Activated T-helper 2 cell treated with anti-CD3 and anti-CD28 coated beads, Interferon-gamma antibody, Interleukin-2, Interleukin-4, amounts not matched to agents 10 μg/mL and 5 μg/mL and 100 μg/mL, durations not matched to agents 14 hours and 24 hours and 36 hours (primary cell): ENCODE measurements at regions not wholly inside any gene's neighbourhood (a gene's known extent, or its start where the extent isn't known, plus 50 kb on each side); places are given as distances from the start of the nearest gene placed in this dataset.

Experiments used
- DNase-seq: peaks from one replicate; pipeline ENCODE4 v3.0.0; 2021; ENCODE audit warnings: low spot score
- H3K27ac Mint-ChIP-seq: one replicate; pipeline ENCODE4 v1.8.0; 2021; ENCODE audit warnings: mixed read lengths
- H3K27me3 Mint-ChIP-seq: one replicate; pipeline ENCODE4 v1.8.0; 2021; ENCODE audit warnings: low read depth, mixed read lengths
- H3K36me3 Mint-ChIP-seq: one replicate; pipeline ENCODE4 v1.8.0; 2021; ENCODE audit warnings: low read depth, mixed read lengths
- H3K4me1 Mint-ChIP-seq: one replicate; pipeline ENCODE4 v1.8.0; 2021; ENCODE audit warnings: low read depth, mixed read lengths
- H3K4me3 Mint-ChIP-seq: one replicate; pipeline ENCODE4 v1.8.0; 2021; ENCODE audit warnings: low read depth, mild to moderate bottlenecking, moderate library complexity, mixed read lengths
- H3K9me3 Mint-ChIP-seq: one replicate; pipeline ENCODE4 v1.8.0; 2021; ENCODE audit warnings: mixed read lengths
- intact Hi-C: fragments of 100-400 bp; cut with micrococcal nuclease; formaldehyde crosslinking; loops from one replicate; pipeline ENCODE4 v1.15.1; 2023

- DNase-seq: no peak
- Mint-ChIP-seq H3K27me3 (peaks cover 3% of the 10 kb centered on the region), H3K27ac (no peak overlapping the region), H3K4me1 (no peaks in the 10 kb centered on the region), H3K4me3 (no peak overlapping the region), H3K36me3 (no peaks in the 10 kb centered on the region), H3K9me3 (no peaks in the 10 kb centered on the region)
- intact Hi-C loops: no loop called here
These were observed 284.8 kb upstream of the CTNNB1 start for GRCh38 chr3:40914475-40914874.

GRCh38 chr3:40915346-40915865 is 283.9 kb upstream of the CTNNB1 start:
- H3K27me3 Mint-ChIP-seq: peaks cover 3% of the 10 kb centered on the region
- H3K27ac Mint-ChIP-seq: no peak overlapping the region
- H3K4me1 Mint-ChIP-seq: no peaks in the 10 kb centered on the region
- H3K9me3 Mint-ChIP-seq: no peaks in the 10 kb centered on the region
- no peak for DNase-seq
- intact Hi-C loops: no loop called here
- H3K36me3 Mint-ChIP-seq: no peaks in the 10 kb centered on the region
- H3K4me3 Mint-ChIP-seq: no peak overlapping the region

GRCh38 chr3:40920041-40920440 is 279.3 kb upstream of the CTNNB1 start:
- DNase-seq: no peak
- H3K36me3 Mint-ChIP-seq: no peaks in the 10 kb centered on the region
- no peaks in the 10 kb centered on the region for H3K9me3 Mint-ChIP-seq
- H3K27me3 Mint-ChIP-seq: no peaks in the 10 kb centered on the region
- H3K4me1 Mint-ChIP-seq: peaks cover 6% of the 10 kb centered on the region
- no peak overlapping the region for H3K4me3 Mint-ChIP-seq
- intact Hi-C loops: no loop called here
- no peak overlapping the region for H3K27ac Mint-ChIP-seq

GRCh38 chr3:40921251-40921650 is 278.1 kb upstream of the CTNNB1 start:
- no peak overlapping the region for H3K4me3 Mint-ChIP-seq
- H3K36me3 Mint-ChIP-seq: no peaks in the 10 kb centered on the region
- no peaks in the 10 kb centered on the region for H3K9me3 Mint-ChIP-seq
- no peak for DNase-seq
- no peaks in the 10 kb centered on the region for H3K27me3 Mint-ChIP-seq
- H3K27ac Mint-ChIP-seq: no peak overlapping the region
- H3K4me1 Mint-ChIP-seq: peaks cover 6% of the 10 kb centered on the region
- intact Hi-C loops: no loop called here

GRCh38 chr3:40923143-40923542 is 276.2 kb upstream of the CTNNB1 start:
- intact Hi-C loops: loop anchor here (2.0 kb wide), 1 partner anchor 48 kb away; no protein-coding TSS in a partner anchor
- Mint-ChIP-seq H3K4me1 (peaks cover 6% of the 10 kb centered on the region), H3K36me3 (no peaks in the 10 kb centered on the region), H3K4me3 (no peak overlapping the region), H3K27ac (no peak overlapping the region), H3K27me3 (peaks cover 1% of the 10 kb centered on the region), H3K9me3 (no peaks in the 10 kb centered on the region)
- DNase-seq: no peak

GRCh38 chr3:40923651-40924050 is 275.7 kb upstream of the CTNNB1 start:
- intact Hi-C loops: loop anchor here (2.0 kb wide), 1 partner anchor 47 kb away; no protein-coding TSS in a partner anchor
- Mint-ChIP-seq H3K9me3 (no peaks in the 10 kb centered on the region), H3K27me3 (peaks cover 1% of the 10 kb centered on the region), H3K4me3 (no peak overlapping the region), H3K27ac (no peak overlapping the region), H3K4me1 (peaks cover 6% of the 10 kb centered on the region), H3K36me3 (no peaks in the 10 kb centered on the region)
- no peak for DNase-seq

GRCh38 chr3:40924559-40925141 is 274.7 kb upstream of the CTNNB1 start:
- no peak for DNase-seq
- Mint-ChIP-seq H3K27me3 (peaks cover 1% of the 10 kb centered on the region), H3K4me1 (peaks cover 6% of the 10 kb centered on the region), H3K27ac (no peak overlapping the region), H3K9me3 (no peaks in the 10 kb centered on the region), H3K36me3 (no peaks in the 10 kb centered on the region), H3K4me3 (no peak overlapping the region)
- intact Hi-C loops: no loop called here

GRCh38 chr3:40925231-40925630 is 274.1 kb upstream of the CTNNB1 start:
- intact Hi-C loops: no loop called here
- Mint-ChIP-seq H3K4me1 (peaks cover 6% of the 10 kb centered on the region), H3K27me3 (peaks cover 1% of the 10 kb centered on the region), H3K9me3 (no peaks in the 10 kb centered on the region), H3K36me3 (no peaks in the 10 kb centered on the region), H3K27ac (no peak overlapping the region), H3K4me3 (no peak overlapping the region)
- DNase-seq: no peak

- peaks cover 9% of the 10 kb centered on the region for H3K27me3 Mint-ChIP-seq
- no peak for DNase-seq
- H3K27ac Mint-ChIP-seq: no peak overlapping the region
- no peaks in the 10 kb centered on the region for H3K4me1 Mint-ChIP-seq
- intact Hi-C loops: no loop called here
- H3K36me3 Mint-ChIP-seq: no peaks in the 10 kb centered on the region
- peaks cover 13% of the 10 kb centered on the region for H3K9me3 Mint-ChIP-seq
- no peak overlapping the region for H3K4me3 Mint-ChIP-seq
These were observed 269.2 kb upstream of the CTNNB1 start for GRCh38 chr3:40930131-40930538.

GRCh38 chr3:40930756-40931155 is 268.5 kb upstream of the CTNNB1 start:
- H3K4me1 Mint-ChIP-seq: no peaks in the 10 kb centered on the region
- H3K36me3 Mint-ChIP-seq: no peaks in the 10 kb centered on the region
- no peak overlapping the region for H3K27ac Mint-ChIP-seq
- intact Hi-C loops: no loop called here
- peaks cover 9% of the 10 kb centered on the region for H3K27me3 Mint-ChIP-seq
- H3K4me3 Mint-ChIP-seq: no peak overlapping the region
- peaks cover 13% of the 10 kb centered on the region for H3K9me3 Mint-ChIP-seq
- DNase-seq: no peak

- intact Hi-C loops: no loop called here
- Mint-ChIP-seq H3K4me1 (no peaks in the 10 kb centered on the region), H3K27ac (no peak overlapping the region), H3K36me3 (no peaks in the 10 kb centered on the region), H3K27me3 (peaks cover 3% of the 10 kb centered on the region), H3K4me3 (no peak overlapping the region), H3K9me3 (no peaks in the 10 kb centered on the region)
- DNase-seq: no peak
These were observed 260.7 kb upstream of the CTNNB1 start for GRCh38 chr3:40938591-40938990.

- Mint-ChIP-seq H3K36me3 (no peaks in the 10 kb centered on the region), H3K27me3 (peaks cover 3% of the 10 kb centered on the region), H3K9me3 (no peaks in the 10 kb centered on the region), H3K4me3 (no peak overlapping the region), H3K27ac (no peak overlapping the region), H3K4me1 (no peaks in the 10 kb centered on the region)
- no peak for DNase-seq
- intact Hi-C loops: no loop called here
These were observed 260.1 kb upstream of the CTNNB1 start for GRCh38 chr3:40939030-40939740.

- H3K36me3 Mint-ChIP-seq: no peaks in the 10 kb centered on the region
- intact Hi-C loops: no loop called here
These were observed 259.6 kb upstream of the CTNNB1 start for GRCh38 chr3:40939741-40940130.

More at GRCh38 chr3:40939741-40940130, 259.6 kb upstream of the CTNNB1 start:
- no peak for DNase-seq
- peaks cover 3% of the 10 kb centered on the region for H3K27me3 Mint-ChIP-seq
- no peak overlapping the region for H3K4me3 Mint-ChIP-seq
- no peaks in the 10 kb centered on the region for H3K9me3 Mint-ChIP-seq
- no peak overlapping the region for H3K27ac Mint-ChIP-seq
- no peaks in the 10 kb centered on the region for H3K4me1 Mint-ChIP-seq
